ENCODE measurements at regions not wholly inside any gene's neighbourhood (a gene's known extent, or its start where the extent isn't known, plus 50 kb on each side); places are given as distances from the start of the nearest gene placed in this dataset.
"Not testable (repeated sequence)": the region's sequence is repeated elsewhere in the genome, so short reads cannot be mapped to it uniquely, and the experiment has no call there.

DNA sequence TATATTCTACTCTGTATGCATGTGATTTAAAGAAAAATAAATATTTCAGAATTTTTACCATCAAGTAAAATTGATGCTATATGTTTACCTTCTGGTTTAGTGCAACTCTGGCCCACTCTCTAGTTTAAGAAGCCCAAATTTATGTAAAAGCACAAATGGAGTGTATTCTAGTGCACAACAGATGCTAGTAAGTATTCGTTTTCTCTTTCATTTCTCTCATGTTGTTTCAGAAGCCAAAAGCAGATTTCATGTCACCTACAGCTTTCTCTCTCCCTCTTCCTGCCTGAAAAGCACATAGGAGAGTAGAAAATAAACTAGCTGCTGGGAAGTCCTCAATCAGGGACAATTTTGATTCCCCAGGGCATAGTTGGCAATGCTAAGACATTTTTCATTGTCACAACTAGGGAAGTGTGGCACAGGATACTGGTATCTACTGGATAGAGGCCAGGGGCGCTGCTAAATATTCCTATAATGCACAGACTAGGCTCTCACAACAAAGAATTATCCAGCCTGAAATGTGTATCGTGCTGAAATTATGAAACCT lies 147.4 kb upstream of the ARHGEF26 start:
- Mint-ChIP-seq H3K4me1 (no peaks in the 10 kb centered on the region), H3K4me3 (no peak overlapping the region), H3K9me3 (no peaks in the 10 kb centered on the region), H3K36me3 (no peaks in the 10 kb centered on the region), H3K27me3 (peaks cover 9% of the 10 kb centered on the region), H3K27ac (no peak overlapping the region)
- no peak for DNase-seq

DNA sequence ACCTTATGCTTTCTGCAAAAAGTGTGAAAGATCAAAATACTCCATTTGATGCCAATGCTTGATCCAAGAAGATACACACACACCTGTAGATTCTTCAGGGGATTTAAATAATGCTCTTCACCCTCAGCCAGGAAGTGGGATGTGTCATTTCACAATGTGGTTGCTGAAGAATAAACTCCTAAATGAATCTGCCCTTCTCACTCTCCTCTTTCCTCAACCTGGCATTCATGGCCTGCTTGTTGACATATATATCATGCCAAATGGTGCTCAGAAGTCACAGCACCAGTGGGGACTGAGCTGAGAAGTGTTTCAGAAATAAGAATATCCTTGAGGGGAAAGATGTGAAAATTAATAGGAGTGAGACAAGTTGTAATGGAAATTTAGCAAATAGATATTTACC lies 146.6 kb upstream of the ARHGEF26 start:
- Mint-ChIP-seq H3K9me3 (no peaks in the 10 kb centered on the region), H3K27me3 (peaks cover 4% of the 10 kb centered on the region), H3K4me1 (no peaks in the 10 kb centered on the region), H3K36me3 (no peaks in the 10 kb centered on the region), H3K4me3 (no peak overlapping the region), H3K27ac (no peak overlapping the region)
- no peak for DNase-seq

DNA sequence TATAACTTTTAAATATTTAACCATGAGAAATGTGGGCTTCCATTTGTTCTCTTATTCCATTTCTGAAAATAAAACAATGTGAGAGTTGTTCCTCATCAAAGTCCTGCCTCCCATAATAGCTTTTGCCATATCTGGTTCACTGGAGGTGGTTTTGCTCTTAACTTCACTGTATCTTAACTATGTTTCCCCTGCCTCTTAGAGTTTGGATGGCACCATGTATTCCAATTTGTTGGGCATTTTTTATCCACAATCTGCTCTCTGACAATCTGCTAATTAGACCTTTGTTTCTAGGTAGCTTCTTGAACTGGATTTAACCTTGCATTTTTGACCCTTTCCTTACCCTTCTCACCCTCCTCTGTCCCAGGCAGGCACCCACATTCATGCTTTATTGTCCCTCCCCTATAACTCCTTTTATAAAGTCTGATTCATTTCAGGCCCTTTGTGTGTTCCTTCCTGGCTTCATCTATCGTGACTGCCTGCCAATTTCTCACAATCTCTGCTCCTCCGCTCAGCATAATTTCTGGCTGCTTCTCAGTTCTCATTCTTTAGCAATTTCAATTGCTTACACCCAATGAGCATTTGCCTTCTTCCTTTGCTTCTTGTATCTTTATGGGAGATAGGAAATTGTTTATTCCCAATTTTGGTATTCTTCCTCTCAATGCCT lies 144.2 kb upstream of the ARHGEF26 start:
- DNase-seq = no peak
- H3K4me3 Mint-ChIP-seq = no peak overlapping the region
- H3K4me1 Mint-ChIP-seq = no peaks in the 10 kb centered on the region
- no peak overlapping the region for H3K27ac Mint-ChIP-seq
- H3K36me3 Mint-ChIP-seq = no peaks in the 10 kb centered on the region
- peaks cover 4% of the 10 kb centered on the region for H3K27me3 Mint-ChIP-seq
- H3K9me3 Mint-ChIP-seq = no peaks in the 10 kb centered on the region

DNA sequence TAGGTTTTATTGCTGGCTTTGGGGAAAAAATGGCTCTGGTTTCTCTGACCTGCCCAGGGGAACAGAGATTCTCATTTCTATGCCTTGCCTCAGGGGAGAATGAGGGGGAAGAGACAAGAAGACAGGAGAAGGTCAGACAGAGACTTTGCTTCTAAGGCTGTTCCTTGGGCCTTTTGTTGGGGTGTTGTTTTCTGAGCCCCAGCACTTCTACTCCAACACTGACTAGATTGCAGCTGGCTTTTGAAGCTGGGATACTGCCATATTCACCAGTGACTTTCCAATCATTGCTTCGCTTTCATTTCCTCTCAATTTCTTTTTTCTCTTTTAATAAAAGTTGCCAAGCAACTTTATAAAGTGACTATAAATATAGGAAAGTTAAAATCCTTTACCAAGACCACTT lies 143.2 kb upstream of the ARHGEF26 start:
- H3K27me3 Mint-ChIP-seq = peaks cover 4% of the 10 kb centered on the region
- no peak overlapping the region for H3K27ac Mint-ChIP-seq
- no peaks in the 10 kb centered on the region for H3K36me3 Mint-ChIP-seq
- H3K4me1 Mint-ChIP-seq = no peaks in the 10 kb centered on the region
- H3K9me3 Mint-ChIP-seq = no peaks in the 10 kb centered on the region
- H3K4me3 Mint-ChIP-seq = no peak overlapping the region
- no peak for DNase-seq

DNA sequence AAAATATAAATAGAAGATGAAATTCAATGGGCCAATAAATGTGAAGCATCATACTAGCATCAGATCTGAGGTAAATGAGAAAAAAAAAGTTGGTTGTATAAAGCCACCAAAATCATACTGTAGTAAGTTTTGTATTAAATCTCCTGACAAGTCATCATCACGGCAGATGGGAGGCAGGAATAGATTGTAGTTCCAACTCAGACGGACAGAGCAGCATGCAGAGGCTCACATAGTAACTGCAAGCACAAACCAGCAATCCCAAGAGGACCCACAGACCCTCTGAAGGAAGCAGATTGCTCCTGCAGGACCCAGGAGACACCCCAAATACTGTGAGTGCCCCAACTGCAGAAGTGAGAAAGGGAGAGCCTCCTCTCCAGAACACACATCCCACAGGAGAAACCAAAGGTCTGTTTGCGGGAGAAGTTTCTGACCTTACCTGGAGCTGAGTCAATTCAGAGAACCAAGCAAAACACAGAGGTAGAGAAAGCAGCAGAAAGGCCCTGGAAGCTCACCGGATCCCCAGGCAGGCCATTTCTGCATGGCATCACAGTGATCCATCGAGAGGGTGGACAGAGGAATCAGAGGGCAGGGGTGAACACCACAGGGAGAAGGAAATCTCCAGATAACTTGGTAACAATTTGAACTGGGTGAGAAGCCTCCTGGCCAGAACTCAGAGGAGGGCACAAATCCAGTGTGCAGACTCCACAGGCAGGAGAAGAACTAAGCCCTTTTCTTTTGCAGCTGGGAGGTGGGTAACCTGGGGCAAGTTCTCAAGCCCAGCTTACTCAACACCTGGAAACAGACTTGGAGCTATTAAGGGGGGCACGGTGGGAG lies 141.6 kb upstream of the ARHGEF26 start:
- no peak for DNase-seq
- Mint-ChIP-seq H3K4me3 (no peak overlapping the region), H3K4me1 (no peaks in the 10 kb centered on the region), H3K27ac (no peak overlapping the region), H3K9me3 (no peaks in the 10 kb centered on the region), H3K27me3 (peaks cover 4% of the 10 kb centered on the region), H3K36me3 (no peaks in the 10 kb centered on the region)

DNA sequence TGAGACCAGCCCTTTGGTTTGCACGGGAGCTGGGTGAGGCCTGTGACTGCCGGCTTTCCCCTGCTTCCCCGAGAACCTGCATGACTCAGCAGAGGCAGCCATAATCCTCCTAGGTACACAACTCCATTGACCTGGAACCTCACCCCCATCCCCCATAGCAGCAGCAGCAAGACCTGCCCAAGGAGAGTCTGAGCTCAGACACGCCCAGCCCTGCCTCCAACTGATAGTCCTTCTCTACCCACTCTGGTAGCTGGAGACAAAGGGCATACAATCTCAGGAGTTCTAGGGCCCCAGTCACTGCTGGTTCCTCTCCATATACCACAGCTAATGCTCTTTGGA lies 141.0 kb upstream of the ARHGEF26 start:
- H3K36me3 Mint-ChIP-seq = no peaks in the 10 kb centered on the region

DNA sequence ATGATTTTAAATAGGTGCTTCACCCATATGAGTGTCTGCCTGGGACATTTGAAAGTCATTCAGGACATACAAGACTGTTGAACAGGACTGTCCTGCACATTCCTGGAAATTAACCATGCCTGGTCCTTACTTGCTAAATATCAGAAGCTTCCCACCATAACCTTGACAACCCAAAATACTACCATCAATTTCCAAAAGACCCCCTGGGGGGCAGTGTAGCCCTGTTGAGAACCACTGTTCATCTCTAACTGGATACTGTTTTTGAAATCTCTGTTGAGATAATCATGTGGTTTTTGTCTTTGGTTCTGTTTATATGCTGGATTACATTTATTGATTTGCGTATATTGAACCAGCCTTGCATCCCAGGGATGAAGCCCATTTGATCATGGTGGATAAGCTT lies 123.8 kb upstream of the ARHGEF26 start:
- not testable (repeated sequence) for H3K9me3 Mint-ChIP-seq, H3K27ac Mint-ChIP-seq, DNase-seq, H3K36me3 Mint-ChIP-seq, H3K27me3 Mint-ChIP-seq, H3K4me3 Mint-ChIP-seq, H3K4me1 Mint-ChIP-seq

More for the DNA sequence above, 141.0 kb upstream of the ARHGEF26 start:
- no peak for DNase-seq
- Mint-ChIP-seq H3K27me3 (peaks cover 4% of the 10 kb centered on the region), H3K9me3 (no peaks in the 10 kb centered on the region), H3K4me3 (no peak overlapping the region), H3K27ac (no peak overlapping the region), H3K4me1 (no peaks in the 10 kb centered on the region)

DNA sequence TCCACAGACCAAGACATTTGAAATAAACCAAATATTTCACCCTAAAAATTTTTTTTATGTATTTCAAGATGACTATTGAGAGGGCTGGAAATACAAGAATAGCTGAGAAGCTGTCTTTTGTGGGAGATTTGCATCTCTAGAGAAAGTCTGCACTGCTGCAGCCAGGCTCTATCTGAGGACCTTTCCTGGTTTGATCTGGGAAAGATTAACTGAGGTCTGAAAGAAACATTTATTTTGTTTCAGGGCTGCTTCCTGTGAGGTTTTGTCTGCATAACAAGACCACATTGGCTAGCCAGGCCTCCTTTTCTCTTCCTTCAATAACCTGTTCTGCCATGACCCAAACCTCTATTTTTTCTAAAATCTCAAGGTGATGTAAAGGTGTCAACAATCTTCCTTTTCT lies 117.5 kb upstream of the ARHGEF26 start:
- Mint-ChIP-seq H3K27ac (no peak overlapping the region), H3K27me3 (peaks cover 4% of the 10 kb centered on the region), H3K36me3 (no peaks in the 10 kb centered on the region), H3K4me1 (no peaks in the 10 kb centered on the region), H3K9me3 (no peaks in the 10 kb centered on the region), H3K4me3 (no peak overlapping the region)
- no peak for DNase-seq

DNA sequence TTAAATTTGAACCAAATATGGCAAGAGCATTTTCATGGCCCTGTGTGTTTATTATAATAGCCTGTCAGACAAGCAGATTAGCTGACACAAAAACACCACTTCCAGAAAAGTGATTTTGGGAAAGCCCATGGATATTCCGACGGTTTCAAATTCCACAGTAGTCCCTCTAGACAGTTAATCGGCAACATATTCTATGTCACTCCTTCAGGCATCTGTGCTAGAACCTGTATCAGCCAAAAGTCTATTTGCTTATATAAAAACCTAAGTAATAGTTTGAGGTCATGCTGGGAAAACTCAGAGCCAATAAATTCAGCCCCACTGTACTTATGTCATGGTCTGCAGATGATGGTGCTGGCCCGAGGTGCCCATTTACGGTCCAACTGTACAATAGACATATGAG lies 110.2 kb upstream of the ARHGEF26 start:
- Mint-ChIP-seq H3K9me3 (no peaks in the 10 kb centered on the region), H3K4me3 (no peak overlapping the region), H3K4me1 (no peaks in the 10 kb centered on the region), H3K36me3 (no peaks in the 10 kb centered on the region), H3K27me3 (no peaks in the 10 kb centered on the region), H3K27ac (no peak overlapping the region)
- DNase-seq = no peak

DNA sequence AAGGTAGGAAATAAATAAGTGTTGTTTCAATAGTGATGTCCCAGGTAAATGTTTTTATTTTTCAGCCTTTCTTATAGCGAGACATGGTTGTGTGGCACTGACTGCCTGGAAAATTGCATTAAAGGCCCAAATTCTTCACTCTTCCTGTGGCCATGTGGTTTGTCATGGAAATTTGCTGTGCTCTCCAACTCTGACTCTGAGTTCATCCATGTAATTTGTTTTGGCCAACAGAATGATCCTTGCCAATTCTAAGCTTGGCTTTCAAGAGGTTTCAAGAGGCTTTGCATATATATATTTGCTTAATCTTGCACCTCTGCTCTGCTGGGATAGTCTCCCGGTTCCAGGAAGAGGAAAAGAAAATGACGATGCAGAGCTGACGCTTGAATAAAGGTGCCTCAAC lies 107.5 kb upstream of the ARHGEF26 start:
- no peak overlapping the region for H3K4me3 Mint-ChIP-seq
- no peak overlapping the region for H3K27ac Mint-ChIP-seq
- no peaks in the 10 kb centered on the region for H3K27me3 Mint-ChIP-seq
- no peaks in the 10 kb centered on the region for H3K36me3 Mint-ChIP-seq
- no peaks in the 10 kb centered on the region for H3K4me1 Mint-ChIP-seq
- H3K9me3 Mint-ChIP-seq = no peaks in the 10 kb centered on the region
- no peak for DNase-seq

DNA sequence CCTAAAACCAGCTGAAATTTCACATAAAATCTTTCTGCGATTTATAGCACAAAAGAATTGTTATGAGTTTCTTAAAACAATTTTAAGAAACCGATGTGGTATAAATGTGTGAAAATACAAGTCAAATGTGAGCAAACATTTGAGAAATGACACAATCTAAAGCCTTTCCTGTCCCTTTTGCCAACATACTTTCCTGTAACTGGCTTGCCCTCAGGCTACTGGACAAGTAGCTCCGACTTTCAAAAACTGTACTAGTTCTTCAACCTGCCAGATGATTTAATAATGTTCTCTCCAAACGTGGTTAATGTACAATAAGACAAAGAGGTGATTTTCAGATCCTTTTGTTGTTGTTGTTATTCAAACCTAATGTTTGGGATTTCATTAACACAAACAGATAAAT lies 105.9 kb upstream of the ARHGEF26 start:
- Mint-ChIP-seq H3K9me3 (no peaks in the 10 kb centered on the region), H3K27me3 (peaks cover 3% of the 10 kb centered on the region), H3K36me3 (no peaks in the 10 kb centered on the region), H3K4me3 (no peak overlapping the region), H3K27ac (no peak overlapping the region), H3K4me1 (no peaks in the 10 kb centered on the region)
- DNase-seq = no peak

DNA sequence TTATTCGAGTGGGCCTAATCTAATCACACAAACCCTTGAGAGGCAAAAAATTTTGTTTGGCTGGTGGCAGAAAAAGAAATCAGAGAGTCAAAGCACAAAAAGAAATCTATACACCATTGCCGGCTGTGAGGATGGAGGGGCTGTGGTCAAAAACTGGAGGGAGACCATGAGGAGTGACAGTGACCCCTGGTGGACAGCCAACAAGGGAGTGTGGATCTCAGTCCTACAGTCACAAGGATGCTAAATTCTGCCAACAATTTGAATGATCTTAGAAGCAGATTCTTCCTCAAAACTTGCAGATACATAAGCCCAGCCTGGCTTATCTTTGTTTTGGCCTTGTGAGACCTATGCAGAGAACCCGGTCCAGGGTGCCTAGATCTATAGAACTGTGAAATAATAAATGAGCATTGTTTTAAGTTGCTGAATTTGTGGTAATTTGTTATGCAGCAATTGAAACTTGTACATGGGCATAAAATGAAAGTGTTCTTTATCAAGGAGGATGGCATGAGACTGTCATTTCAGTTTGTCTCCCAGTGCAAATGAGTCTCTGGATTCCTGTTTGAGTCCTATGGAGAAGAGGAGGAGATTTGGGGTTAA lies 103.0 kb upstream of the ARHGEF26 start:
- no peaks in the 10 kb centered on the region for H3K36me3 Mint-ChIP-seq
- no peak overlapping the region for H3K27ac Mint-ChIP-seq
- H3K27me3 Mint-ChIP-seq = peaks cover 9% of the 10 kb centered on the region
- H3K9me3 Mint-ChIP-seq = no peaks in the 10 kb centered on the region
- no peak overlapping the region for H3K4me3 Mint-ChIP-seq
- no peaks in the 10 kb centered on the region for H3K4me1 Mint-ChIP-seq
- DNase-seq = peak; percentile 18

DNA sequence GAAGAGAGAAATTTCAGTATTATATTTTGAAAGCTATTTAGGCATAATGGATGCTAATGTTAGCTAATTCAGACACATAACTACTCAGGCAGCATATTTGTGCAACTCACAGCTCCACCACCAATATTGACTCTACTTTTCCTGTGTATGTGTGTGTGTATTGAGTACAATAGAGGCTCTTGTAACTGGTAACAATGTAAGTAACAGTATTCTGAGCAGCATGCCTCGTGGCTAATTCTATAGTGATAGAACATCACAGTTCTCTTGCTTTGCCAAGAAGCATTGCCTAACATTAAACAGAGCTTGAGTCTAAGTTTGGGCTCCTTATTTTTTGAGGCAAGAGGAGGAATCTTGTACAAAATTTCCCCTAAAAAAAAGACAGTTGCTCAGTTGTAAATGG lies 98.6 kb upstream of the ARHGEF26 start:
- H3K4me3 Mint-ChIP-seq = no peak overlapping the region

DNA sequence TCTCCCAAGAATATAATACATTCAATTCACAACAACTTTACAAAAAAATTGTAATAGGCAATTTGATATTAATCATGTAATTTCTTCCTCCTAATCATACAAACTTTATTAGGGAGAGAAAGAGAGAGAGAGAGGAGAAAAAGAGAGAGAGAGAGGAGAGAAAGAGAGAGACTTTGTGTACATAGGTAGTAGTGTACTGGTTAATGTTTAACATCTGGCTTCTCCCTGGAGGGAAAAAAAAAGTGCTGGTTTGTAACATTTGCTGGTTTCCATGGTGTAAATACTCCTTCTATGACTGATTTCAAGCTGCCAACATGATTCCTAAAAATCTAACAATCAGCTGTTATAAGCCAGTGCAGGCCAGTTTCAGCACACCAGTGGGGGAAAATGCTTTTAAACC lies 98.0 kb upstream of the ARHGEF26 start:
- Mint-ChIP-seq H3K4me1 (no peaks in the 10 kb centered on the region), H3K9me3 (no peaks in the 10 kb centered on the region), H3K27me3 (peaks cover 16% of the 10 kb centered on the region), H3K4me3 (no peak overlapping the region), H3K27ac (no peak overlapping the region), H3K36me3 (no peaks in the 10 kb centered on the region)
- no peak for DNase-seq

More for the DNA sequence above, 98.6 kb upstream of the ARHGEF26 start:
- Mint-ChIP-seq H3K27ac (no peak overlapping the region), H3K4me1 (no peaks in the 10 kb centered on the region), H3K27me3 (peaks cover 16% of the 10 kb centered on the region), H3K36me3 (no peaks in the 10 kb centered on the region), H3K9me3 (no peaks in the 10 kb centered on the region)
- no peak for DNase-seq

DNA sequence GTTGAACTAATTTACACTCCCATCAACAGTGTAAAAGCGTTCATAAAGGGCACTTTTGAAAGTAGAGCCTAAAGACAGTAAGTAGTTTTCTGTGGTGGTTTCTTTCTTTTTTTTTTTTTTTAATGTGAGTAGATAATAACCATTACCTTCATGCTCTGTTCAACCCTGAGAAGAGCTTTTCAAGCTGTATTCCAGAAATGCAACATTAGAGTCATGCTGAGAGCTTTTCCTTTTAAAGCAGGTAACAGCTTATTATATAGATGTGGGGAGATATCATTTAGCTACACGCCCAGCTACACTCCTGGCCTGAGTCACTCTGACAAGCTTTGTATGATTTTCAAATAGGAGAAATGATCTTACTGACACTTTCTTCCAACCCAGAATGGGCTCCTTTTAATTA lies 96.2 kb upstream of the ARHGEF26 start:
- no peak for DNase-seq
- Mint-ChIP-seq H3K27ac (no peak overlapping the region), H3K27me3 (peaks cover 13% of the 10 kb centered on the region), H3K4me3 (no peak overlapping the region), H3K9me3 (no peaks in the 10 kb centered on the region), H3K36me3 (no peaks in the 10 kb centered on the region), H3K4me1 (no peaks in the 10 kb centered on the region)
